Right lobe of liver (tissue), 4 donors: ENCODE measurements at regions not wholly inside any gene's neighbourhood (a gene's known extent, or its start where the extent isn't known, plus 50 kb on each side); places are given as distances from the start of the nearest gene placed in this dataset.

Experiments used
- CTCF ChIP-seq, 4 donors: fragments of 200-600 bp in 3 of 4; fragments of 450-650 bp in 1 of 4; IDR thresholded peaks; one replicate each; pipeline versions ENCODE4 v1.5.1 to v1.8.0; 2016 to 2022; ENCODE audit warnings: antibody characterized with exemption in 4 of 4, mild to moderate bottlenecking in 2 of 4
- POLR2A ChIP-seq: fragments of 450-650 bp; IDR thresholded peaks from one replicate; pipeline ENCODE4 v1.6.1; 2017; ENCODE audit warnings: antibody characterized with exemption, mild to moderate bottlenecking
- donor health status: DM: no; HTN: no; CAD: no.
- donor health status: DM: no; HTN: no; CAD: no.
- donor health status: DM: no; HTN: yes; CAD: no.

GRCh38 chr5:67447732-67448131 is 251.1 kb upstream of the CD180 start:
- no peak for TF ChIP-seq CTCF (IDR thresholded peaks at IDR 0.05)
- TF ChIP-seq POLR2A: no peak
